Psoas muscle (tissue), 7 donors: ENCODE measurements at regions not wholly inside any gene's neighbourhood (a gene's known extent, or its start where the extent isn't known, plus 50 kb on each side); places are given as distances from the start of the nearest gene placed in this dataset.
A peak's percentile ranks its signal among the peaks of the same experiment; 100 is the strongest.

Source experiments
- ATAC-seq, 4 donors: fragments of 200-7000 bp; cut with Tn5 transposase; one replicate each; pipeline ENCODE4 v1.9.1; 2020; ENCODE audit warnings: moderate library complexity in 3 of 4, mild to moderate bottlenecking in 2 of 4
- DNase-seq, 2 donors: peaks; one replicate each; pipeline ENCODE4 v3.0.0-alpha.2; 2020
- H3K27ac ChIP-seq: fragments of 200-600 bp; one replicate; pipeline ENCODE4 v1.8.0; 2022
- H3K27me3 ChIP-seq, 3 donors: fragments of 200-600 bp in 1 of 3; one replicate each; pipeline versions ENCODE4 v1.6.1 to v1.8.0; 2013 to 2022; ENCODE audit warnings: low read length in 2 of 3, mild to moderate bottlenecking in 2 of 3, moderate library complexity in 1 of 3; ENCODE audit not compliant: insufficient read depth in 3 of 3
- H3K36me3 ChIP-seq, 2 donors: fragments of 200-600 bp in 1 of 2; one replicate each; pipeline versions ENCODE4 v1.6.1 to v1.8.0; 2013 to 2022; ENCODE audit warnings: low read depth in 1 of 2, mild to moderate bottlenecking in 1 of 2, moderate library complexity in 1 of 2; ENCODE audit not compliant: insufficient read depth in 1 of 2
- H3K4me1 ChIP-seq: fragments of 200-600 bp; one replicate; pipeline ENCODE4 v1.8.0; 2022
- H3K4me3 ChIP-seq: fragments of 200-600 bp; one replicate; pipeline ENCODE4 v1.8.0; 2022; ENCODE audit warnings: mild to moderate bottlenecking
- H3K9me3 ChIP-seq: fragments of 200-600 bp; one replicate; pipeline ENCODE4 v1.8.0; 2022
- CTCF ChIP-seq: fragments of 200-600 bp; IDR thresholded peaks from one replicate; pipeline ENCODE4 v1.8.0; 2022; ENCODE audit warnings: antibody characterized with exemption
- WGBS, 3 donors: extraction: QIAGEN DNeasy Blood & Tissue Kit; methylation state at CpG; one replicate each; pipeline versions ENCODE4 v1.1.6 to v1.1.7; 2013; 5-methylcytosine and 5-hydroxymethylcytosine counted together
- intact Hi-C, 2 donors: fragments of 100-400 bp; cut with DNase I; formaldehyde crosslinking; loops; one replicate each; pipeline versions ENCODE4 v1.11.0 to v1.14.2; 2022
- donor health status: healthy with polysubstance abuse.
- donor health status: DM: no; HTN: no; CAD: no; lungs with moderate emphysema.
- donor health status: Bipolar disorder and iron deficiency.
- donor health status: healthy.
- donor health status: DM: yes; HTN: yes; CAD: no.
- donor health status: DM: no; HTN: no; CAD: no.
- donor health status: DM: yes; HTN: yes; CAD: no.

DNA sequence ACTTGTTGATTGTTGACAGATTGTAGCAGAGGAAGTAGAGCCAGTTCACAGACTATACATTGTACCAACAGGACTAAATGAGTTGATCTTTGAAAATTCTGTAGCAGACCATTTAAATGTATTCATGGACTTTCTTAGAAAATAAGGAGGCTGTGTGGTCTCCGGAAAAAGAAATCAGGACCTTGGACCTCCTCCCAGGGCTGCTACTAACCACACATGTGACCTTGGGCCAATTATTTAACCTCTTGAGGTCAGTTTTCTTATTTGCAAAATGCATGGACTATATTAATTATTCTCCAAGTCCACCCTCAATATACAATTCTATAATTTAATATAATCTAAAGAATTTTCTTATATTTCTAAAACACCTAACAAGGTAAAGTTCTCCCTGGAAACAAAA is 492.0 kb upstream of the JAG1 start:
- H3K4me1 ChIP-seq, result no peaks in the 10 kb centered on the region
- ATAC-seq (no peak), DNase-seq (no peak)
- H3K27ac ChIP-seq, result no peak overlapping the region
- WGBS, 3 donors, result 39 to 62% (median 50%) methylated on average over 1 of the region's 1 CpG
- no peaks in the 10 kb centered on the region for H3K36me3 ChIP-seq
- no peak overlapping the region for H3K4me3 ChIP-seq
- no peaks in the 10 kb centered on the region for H3K27me3 ChIP-seq
- H3K9me3 ChIP-seq, result no peaks in the 10 kb centered on the region
- no peak for TF ChIP-seq CTCF
- intact Hi-C loops, result no loop called here

DNA sequence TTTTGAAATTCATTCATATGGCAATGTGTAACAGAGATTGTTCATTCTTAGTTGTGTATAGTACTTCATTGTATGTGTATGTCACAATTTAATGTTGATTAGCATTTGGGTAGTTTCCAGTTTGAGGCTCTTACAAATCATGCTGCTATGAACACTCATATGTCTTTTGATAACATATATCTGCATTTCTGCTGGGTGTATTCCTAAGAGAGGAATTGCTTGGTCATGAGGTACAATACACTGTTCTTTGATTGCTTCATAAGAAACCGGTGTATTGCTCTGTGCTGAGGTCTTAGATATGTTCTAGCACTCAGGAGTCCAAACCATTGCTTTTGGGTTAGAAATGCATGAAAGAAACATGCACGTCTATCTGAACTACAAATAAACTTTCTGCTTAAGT is 492.9 kb upstream of the JAG1 start:
- no peaks in the 10 kb centered on the region for H3K9me3 ChIP-seq
- H3K4me1 ChIP-seq, result no peaks in the 10 kb centered on the region
- TF ChIP-seq CTCF, result no peak
- no peak overlapping the region for H3K27ac ChIP-seq
- H3K36me3 ChIP-seq, result no peaks in the 10 kb centered on the region
- no peak for ATAC-seq
- H3K27me3 ChIP-seq, result no peaks in the 10 kb centered on the region
- DNase-seq, result no peak
- H3K4me3 ChIP-seq, result no peak overlapping the region
- 79 to 87% (median 79%) methylated on average over 2 of the region's 2 CpGs for WGBS, 3 donors
- intact Hi-C loops, result no loop called here

DNA sequence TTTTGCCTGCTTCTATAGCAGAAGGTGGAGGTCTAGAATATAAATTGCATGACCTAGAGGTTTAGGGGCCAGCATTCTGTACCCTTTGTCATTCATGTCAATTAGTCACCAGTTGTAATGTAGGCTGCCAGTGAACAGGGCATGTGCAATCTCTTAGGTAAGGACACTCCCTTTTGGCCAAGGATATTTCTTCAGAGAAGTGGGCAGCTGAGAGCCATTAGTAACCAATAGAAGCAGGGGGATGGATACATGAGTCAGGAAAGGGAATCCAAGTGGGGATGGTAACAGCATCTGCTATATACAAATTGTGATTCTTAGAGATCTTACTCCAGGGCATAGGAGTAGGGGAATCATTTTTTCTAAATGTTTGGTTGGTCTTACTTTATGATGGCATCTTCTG is 494.2 kb upstream of the JAG1 start:
- no peak overlapping the region for H3K4me3 ChIP-seq
- H3K27me3 ChIP-seq, result no peaks in the 10 kb centered on the region
- H3K4me1 ChIP-seq, result no peaks in the 10 kb centered on the region
- intact Hi-C loops, result no loop called here
- no peak overlapping the region for H3K27ac ChIP-seq
- DNase-seq, result no peak
- no peak for TF ChIP-seq CTCF
- no peaks in the 10 kb centered on the region for H3K9me3 ChIP-seq
- H3K36me3 ChIP-seq, result no peaks in the 10 kb centered on the region
- ATAC-seq, result peak in 1 of 4 donors; percentile 24

DNA sequence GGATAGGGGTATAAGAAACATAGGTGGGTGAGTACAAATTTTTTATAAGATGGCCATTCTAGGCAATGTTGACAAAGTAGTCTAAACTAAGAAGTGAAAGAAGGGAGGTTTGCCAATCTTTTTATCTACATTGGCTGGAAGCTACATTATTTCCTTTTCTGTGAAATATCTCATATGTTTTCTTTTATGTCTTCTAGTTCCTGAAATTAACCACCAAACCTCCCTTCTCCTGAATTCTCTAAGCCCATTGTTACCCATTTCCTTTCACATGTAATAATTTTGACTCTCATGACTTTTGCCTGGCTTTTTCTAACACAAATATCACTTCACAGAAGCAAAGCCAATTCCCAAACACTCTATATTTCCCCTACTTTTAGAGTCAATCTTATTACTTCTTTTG is 496.2 kb upstream of the JAG1 start:
- ATAC-seq (no peak), DNase-seq (no peak)
- Histone ChIP-seq H3K27ac (no peak overlapping the region), H3K27me3 (no peaks in the 10 kb centered on the region), H3K9me3 (no peaks in the 10 kb centered on the region), H3K36me3 (no peaks in the 10 kb centered on the region), H3K4me1 (no peaks in the 10 kb centered on the region), H3K4me3 (no peak overlapping the region)
- intact Hi-C loops, result no loop called here
- TF ChIP-seq CTCF, result no peak

DNA sequence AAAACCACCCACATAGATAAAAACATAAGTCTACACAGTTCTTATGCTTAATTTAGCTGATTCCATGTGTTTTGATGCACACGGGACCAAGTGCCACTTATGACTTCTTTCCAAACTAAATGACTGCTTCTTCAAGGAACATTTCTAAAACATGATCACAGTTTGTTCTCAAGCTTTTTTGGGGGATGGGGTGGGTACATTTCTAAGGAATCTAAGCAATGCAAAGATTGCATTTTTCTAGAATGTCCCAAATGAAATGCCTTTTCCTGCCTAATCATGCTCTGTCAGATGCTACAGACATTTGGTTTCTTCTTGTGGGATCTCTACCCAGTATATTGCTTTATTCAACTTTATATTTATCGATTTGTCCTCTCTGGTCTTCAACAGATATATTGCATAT is 496.8 kb upstream of the JAG1 start:
- ATAC-seq (no peak), DNase-seq (no peak)
- H3K36me3 ChIP-seq, result no peaks in the 10 kb centered on the region
- H3K27ac ChIP-seq, result no peak overlapping the region
- H3K4me1 ChIP-seq, result no peaks in the 10 kb centered on the region
- 56 to 66% (median 66%) methylated on average over 2 of the region's 2 CpGs for whole genome bisulfite sequencing, 3 donors
- no peaks in the 10 kb centered on the region for H3K27me3 ChIP-seq
- TF ChIP-seq CTCF, result no peak
- intact Hi-C loops, result no loop called here
- H3K4me3 ChIP-seq, result no peak overlapping the region
- no peaks in the 10 kb centered on the region for H3K9me3 ChIP-seq
